Gastrocnemius medialis (tissue), 4 donors: ENCODE measurements at regions not wholly inside any gene's neighbourhood (a gene's known extent, or its start where the extent isn't known, plus 50 kb on each side); places are given as distances from the start of the nearest gene placed in this dataset.

Experiments
- ATAC-seq, 2 donors: fragments of 150-250 bp; one replicate each; pipeline ENCODE4 v1.9.1; 2016
- DNase-seq, 2 donors: peaks; one replicate each; pipeline ENCODE4 v3.0.0-alpha.2; 2019
- H3K27ac ChIP-seq, 4 donors: fragments of 200-600 bp; sonication (generic); 1 replicate in 1 of 4; 2 replicates in 3 of 4; pipeline ENCODE4 v1.5.1; 2016 to 2018; ENCODE audit warnings: mild to moderate bottlenecking in 2 of 4, moderate library complexity in 1 of 4
- H3K27me3 ChIP-seq, 3 donors: fragments of 200-600 bp; sonication (generic) in 2 of 3; 1 replicate in 1 of 3; 2 replicates in 2 of 3; pipeline versions ENCODE4 v1.5.1 to v1.6.0; 2016 to 2019; ENCODE audit warnings: mild to moderate bottlenecking in 1 of 3, moderate library complexity in 1 of 3
- H3K36me3 ChIP-seq, 2 donors: fragments of 200-600 bp; sonication (generic) in 1 of 2; one replicate each; pipeline ENCODE4 v1.5.1; 2017 to 2018
- H3K4me1 ChIP-seq, 2 donors: fragments of 200-600 bp; sonication (generic) in 1 of 2; one replicate each; pipeline ENCODE4 v1.5.1; 2016 to 2017; ENCODE audit warnings: mild to moderate bottlenecking in 2 of 2
- H3K4me3 ChIP-seq, 4 donors: fragments of 200-600 bp; sonication (generic) in 3 of 4; 1 replicate in 1 of 4; 2 replicates in 3 of 4; pipeline ENCODE4 v1.5.1; 2016 to 2019; ENCODE audit warnings: mild to moderate bottlenecking in 2 of 4
- H3K9me3 ChIP-seq, 3 donors: fragments of 200-600 bp; sonication (generic) in 2 of 3; 1 replicate in 1 of 3; 2 replicates in 2 of 3; pipeline ENCODE4 v1.5.1; 2016 to 2019
- POLR2A ChIP-seq, 2 donors: fragments of 450-650 bp; IDR thresholded peaks; one replicate each; pipeline ENCODE4 v1.6.1; 2017; ENCODE audit warnings: antibody characterized with exemption in 2 of 2, mild to moderate bottlenecking in 2 of 2, moderate library complexity in 2 of 2
- in situ Hi-C, 4 donors: fragments of 200-750 bp; cut with MboI; loops; one replicate each; pipeline versions ENCODE4 v1.15.0 to v1.8.0; 2017; ENCODE audit warnings: low sequenced_read_pairs in 4 of 4
- intact Hi-C: fragments of 100-400 bp; cut with DNase I; formaldehyde crosslinking; loops from one replicate; pipeline ENCODE4 v1.15.1; 2023; ENCODE audit warnings: low total_unique reads
- TF ChIP-seq, protein P1 (sequence below), 5 experiments: fragments of 450-650 bp in 3 of 5; fragments of 200-600 bp in 2 of 5; sonication (generic) in 2 of 5; IDR thresholded peaks in 4 of 5; conservative IDR thresholded peaks in 1 of 5; 1 replicate in 4 of 5; 2 replicates in 1 of 5; pipeline ENCODE4 v1.5.1; 2016 to 2019; ENCODE audit warnings: antibody characterized with exemption in 5 of 5, mild to moderate bottlenecking in 3 of 5, moderate library complexity in 3 of 5

- Histone ChIP-seq H3K36me3 (no peaks in the 10 kb centered on the region), H3K27ac (peak overlapping the region in 2 of 4 donors; percentile 60 to 66), H3K9me3 (no peaks in the 10 kb centered on the region), H3K4me3 (no peak overlapping the region), H3K27me3 (no peaks in the 10 kb centered on the region), H3K4me1 (peaks cover 9% of the 10 kb centered on the region in 2 donors)
- in situ Hi-C loops = no loop called here
- TF ChIP-seq POLR2A (IDR thresholded peaks at IDR 0.05) = no peak
- TF ChIP-seq, protein P1, sequence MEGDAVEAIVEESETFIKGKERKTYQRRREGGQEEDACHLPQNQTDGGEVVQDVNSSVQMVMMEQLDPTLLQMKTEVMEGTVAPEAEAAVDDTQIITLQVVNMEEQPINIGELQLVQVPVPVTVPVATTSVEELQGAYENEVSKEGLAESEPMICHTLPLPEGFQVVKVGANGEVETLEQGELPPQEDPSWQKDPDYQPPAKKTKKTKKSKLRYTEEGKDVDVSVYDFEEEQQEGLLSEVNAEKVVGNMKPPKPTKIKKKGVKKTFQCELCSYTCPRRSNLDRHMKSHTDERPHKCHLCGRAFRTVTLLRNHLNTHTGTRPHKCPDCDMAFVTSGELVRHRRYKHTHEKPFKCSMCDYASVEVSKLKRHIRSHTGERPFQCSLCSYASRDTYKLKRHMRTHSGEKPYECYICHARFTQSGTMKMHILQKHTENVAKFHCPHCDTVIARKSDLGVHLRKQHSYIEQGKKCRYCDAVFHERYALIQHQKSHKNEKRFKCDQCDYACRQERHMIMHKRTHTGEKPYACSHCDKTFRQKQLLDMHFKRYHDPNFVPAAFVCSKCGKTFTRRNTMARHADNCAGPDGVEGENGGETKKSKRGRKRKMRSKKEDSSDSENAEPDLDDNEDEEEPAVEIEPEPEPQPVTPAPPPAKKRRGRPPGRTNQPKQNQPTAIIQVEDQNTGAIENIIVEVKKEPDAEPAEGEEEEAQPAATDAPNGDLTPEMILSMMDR (IDR thresholded peaks at IDR 0.05 in 4 of 5, conservative IDR thresholded peaks at IDR 0.05 in 1 of 5) = no peak
- ATAC-seq (peak in 1 of 2 donors; percentile 84), DNase-seq (no peak)
- intact Hi-C loops = no loop called here
Measured at GRCh38 chr5:68821056-68821455, 272.8 kb upstream of the SLC30A5 start.

DNA sequence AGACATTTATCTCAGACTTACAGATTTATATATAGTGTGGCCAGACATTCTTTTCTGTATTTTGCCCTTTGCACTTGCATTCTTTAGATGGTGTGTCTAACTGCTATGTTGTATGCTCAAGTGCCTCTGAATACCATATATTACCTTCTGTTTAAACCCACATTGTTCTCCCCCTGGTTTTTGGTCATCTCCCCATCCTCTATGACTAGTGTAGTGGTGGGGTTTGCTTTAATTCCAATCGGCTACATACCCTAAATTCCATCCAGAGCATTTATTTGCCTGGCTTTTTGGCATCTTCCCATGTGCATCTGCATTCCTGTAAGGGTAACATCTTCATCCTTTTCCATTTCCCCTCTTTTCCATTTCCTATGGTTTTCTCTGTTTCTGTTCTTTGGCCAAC, 271.0 kb upstream of the SLC30A5 start:
- TF ChIP-seq, protein P1 (IDR thresholded peaks at IDR 0.05 in 4 of 5, conservative IDR thresholded peaks at IDR 0.05 in 1 of 5) = no peak
- TF ChIP-seq POLR2A (IDR thresholded peaks at IDR 0.05) = no peak
- intact Hi-C loops = no loop called here
- Histone ChIP-seq H3K9me3 (no peaks in the 10 kb centered on the region), H3K27me3 (no peaks in the 10 kb centered on the region), H3K4me3 (no peak overlapping the region), H3K27ac (no peak overlapping the region), H3K36me3 (no peaks in the 10 kb centered on the region), H3K4me1 (peaks cover 9% of the 10 kb centered on the region in 2 donors)
- in situ Hi-C loops = no loop called here
- ATAC-seq (no peak), DNase-seq (no peak)

- Histone ChIP-seq H3K4me1 (peaks cover 6 to 9% of the 10 kb centered on the region in 2 donors), H3K27ac (no peak overlapping the region), H3K36me3 (no peaks in the 10 kb centered on the region), H3K27me3 (no peaks in the 10 kb centered on the region), H3K4me3 (no peak overlapping the region), H3K9me3 (no peaks in the 10 kb centered on the region)
- no peak for TF ChIP-seq POLR2A (IDR thresholded peaks at IDR 0.05)
- TF ChIP-seq, protein P1 (IDR thresholded peaks at IDR 0.05 in 4 of 5, conservative IDR thresholded peaks at IDR 0.05 in 1 of 5) = no peak
- DNase-seq (no peak), ATAC-seq (no peak)
- in situ Hi-C loops = no loop called here
- intact Hi-C loops = no loop called here
Measured at GRCh38 chr5:68823301-68823700, 270.5 kb upstream of the SLC30A5 start.

- DNase-seq (no peak), ATAC-seq (no peak)
- intact Hi-C loops (no loop called here), in situ Hi-C loops (no loop called here)
- H3K4me3 ChIP-seq = no peak overlapping the region
- no peaks in the 10 kb centered on the region for H3K4me1 ChIP-seq
- no peaks in the 10 kb centered on the region for H3K9me3 ChIP-seq
- no peaks in the 10 kb centered on the region for H3K36me3 ChIP-seq
- H3K27me3 ChIP-seq = no peaks in the 10 kb centered on the region
- no peak for TF ChIP-seq POLR2A (IDR thresholded peaks at IDR 0.05)
- TF ChIP-seq, protein P1 (IDR thresholded peaks at IDR 0.05 in 4 of 5, conservative IDR thresholded peaks at IDR 0.05 in 1 of 5) = no peak
- H3K27ac ChIP-seq = no peak overlapping the region
Measured at GRCh38 chr5:68830377-68830898, 263.4 kb upstream of the SLC30A5 start.

DNA sequence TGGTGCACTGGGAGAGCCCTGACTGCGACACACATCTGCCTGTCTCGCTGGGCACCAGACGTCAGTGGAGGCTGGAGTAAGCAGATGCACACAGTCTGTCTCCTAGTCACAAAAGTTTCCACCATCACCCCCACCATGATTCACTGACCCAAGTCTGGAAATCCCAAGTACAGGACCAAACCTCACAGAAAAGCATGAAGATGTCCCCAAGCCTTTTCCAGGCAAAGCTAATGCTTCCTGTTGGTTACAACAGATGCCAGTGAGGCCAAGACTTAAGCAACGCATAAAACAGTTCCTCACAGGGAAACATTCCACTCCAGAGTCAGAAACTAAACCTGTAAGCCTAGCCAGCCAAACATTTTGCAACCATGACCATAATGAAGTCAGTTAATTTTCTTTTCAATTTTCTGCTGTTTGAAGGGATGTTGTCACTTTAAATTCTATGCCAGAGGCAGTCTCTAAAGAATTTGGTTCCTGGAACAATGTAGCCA, 259.3 kb upstream of the SLC30A5 start:
- H3K4me3 ChIP-seq = no peak overlapping the region
- H3K9me3 ChIP-seq = no peaks in the 10 kb centered on the region
- H3K4me1 ChIP-seq = no peaks in the 10 kb centered on the region
- H3K27me3 ChIP-seq = no peaks in the 10 kb centered on the region
- H3K36me3 ChIP-seq = no peaks in the 10 kb centered on the region
- intact Hi-C loops = no loop called here
- in situ Hi-C loops = no loop called here
- DNase-seq (peak; percentile 11 to 43), ATAC-seq (peak; percentile 71 to 78)
- TF ChIP-seq, protein P1 (IDR thresholded peaks at IDR 0.05 in 4 of 5, conservative IDR thresholded peaks at IDR 0.05 in 1 of 5) = no peak
- TF ChIP-seq POLR2A (IDR thresholded peaks at IDR 0.05) = no peak
- H3K27ac ChIP-seq = peak overlapping the region in 1 of 4 donors; percentile 2
